Right lobe of liver (tissue), 6 donors: ENCODE measurements at regions not wholly inside any gene's neighbourhood (a gene's known extent, or its start where the extent isn't known, plus 50 kb on each side); places are given as distances from the start of the nearest gene placed in this dataset.
A peak's percentile ranks its signal among the peaks of the same experiment; 100 is the strongest.

Experiments
- ATAC-seq, 4 donors: fragments of 200-7000 bp; cut with Tn5 transposase; one replicate each; pipeline ENCODE4 v1.9.1; 2020; ENCODE audit warnings: mild to moderate bottlenecking in 4 of 4, moderate library complexity in 4 of 4
- DNase-seq, 3 donors: peaks; one replicate each; pipeline ENCODE4 v3.0.0-alpha.2; 2020
- H3K27ac ChIP-seq, 3 donors: fragments of 200-600 bp; one replicate each; pipeline ENCODE4 v1.8.0; 2022
- H3K27me3 ChIP-seq, 2 donors: fragments of 200-600 bp; one replicate each; pipeline ENCODE4 v1.8.0; 2022
- H3K36me3 ChIP-seq, 4 donors: fragments of 200-600 bp; sonication (generic) in 1 of 4; one replicate each; pipeline versions ENCODE4 v1.5.1 to v1.8.0; 2017 to 2022; ENCODE audit warnings: control low read depth in 1 of 4
- H3K4me1 ChIP-seq, 4 donors: fragments of 200-600 bp; sonication (generic) in 1 of 4; one replicate each; pipeline versions ENCODE4 v1.5.1 to v1.8.0; 2017 to 2022; ENCODE audit warnings: control low read depth in 1 of 4
- H3K4me3 ChIP-seq, 3 donors: fragments of 200-600 bp; one replicate each; pipeline ENCODE4 v1.8.0; 2022
- H3K9me3 ChIP-seq, 4 donors: fragments of 200-600 bp; sonication (generic) in 1 of 4; one replicate each; pipeline versions ENCODE4 v1.5.1 to v1.8.0; 2017 to 2022; ENCODE audit warnings: control low read depth in 1 of 4
- CTCF ChIP-seq, 4 donors: fragments of 200-600 bp in 3 of 4; fragments of 450-650 bp in 1 of 4; IDR thresholded peaks; one replicate each; pipeline versions ENCODE4 v1.5.1 to v1.8.0; 2016 to 2022; ENCODE audit warnings: antibody characterized with exemption in 4 of 4, mild to moderate bottlenecking in 2 of 4
- POLR2A ChIP-seq: fragments of 450-650 bp; IDR thresholded peaks from one replicate; pipeline ENCODE4 v1.6.1; 2017; ENCODE audit warnings: antibody characterized with exemption, mild to moderate bottlenecking
- WGBS: methylation state at CpG from one replicate; pipeline ENCODE4 v1.1.6; 2018; ENCODE audit warnings: low coverage, low lambda C conversion rate; ENCODE audit not compliant: insufficient coverage; ENCODE audit errors: missing lambda C conversion rate; 5-methylcytosine and 5-hydroxymethylcytosine counted together
- intact Hi-C, 2 donors: fragments of 100-400 bp; cut with DNase I; formaldehyde crosslinking; loops; one replicate each; pipeline versions ENCODE4 v1.11.2 to v1.14.1; 2022
- donor health status: DM: no; HTN: yes; CAD: no.
- donor health status: DM: no; HTN: no; CAD: no.
- donor health status: DM: no; HTN: no; CAD: no.
- donor health status: DM: no; HTN: yes; CAD: no.
- donor health status: DM: no; HTN: yes; CAD: no.

GRCh38 chr2:105177536-105178254 is 63.8 kb upstream of the GPR45 start:
- no peaks in the 10 kb centered on the region for H3K27me3 ChIP-seq
- no peak for ATAC-seq

GRCh38 chr2:105179469-105180372 is 61.8 kb upstream of the GPR45 start:
- no peaks in the 10 kb centered on the region for H3K36me3 ChIP-seq
- H3K9me3 ChIP-seq, result no peaks in the 10 kb centered on the region
- no peaks in the 10 kb centered on the region for H3K27me3 ChIP-seq
- H3K27ac ChIP-seq, result no peak overlapping the region
- intact Hi-C loops, result no loop called here
- WGBS, result 26% methylated on average over 8 of the region's 15 CpGs
- no peak overlapping the region for H3K4me3 ChIP-seq
- DNase-seq (peak in 2 of 3 donors; percentile 51 to 53), ATAC-seq (peak; percentile 62 to 89 (median 72))
- TF ChIP-seq CTCF (IDR thresholded peaks at IDR 0.05) (peak in 3 of 4 donors; percentile 22 to 45 (median 35)), POLR2A (no peak)
- no peaks in the 10 kb centered on the region for H3K4me1 ChIP-seq

More at GRCh38 chr2:105177536-105178254, 63.8 kb upstream of the GPR45 start:
- H3K36me3 ChIP-seq, result no peaks in the 10 kb centered on the region
- 41% methylated on average over 2 of the region's 12 CpGs for WGBS
- intact Hi-C loops, result no loop called here
- H3K4me1 ChIP-seq, result no peaks in the 10 kb centered on the region
- no peak overlapping the region for H3K27ac ChIP-seq
- no peaks in the 10 kb centered on the region for H3K9me3 ChIP-seq
- no peak overlapping the region for H3K4me3 ChIP-seq
- DNase-seq, result no peak
- TF ChIP-seq CTCF (IDR thresholded peaks at IDR 0.05), result no peak
- TF ChIP-seq POLR2A, result no peak

GRCh38 chr2:105180491-105180972 is 61.0 kb upstream of the GPR45 start:
- no peaks in the 10 kb centered on the region for H3K36me3 ChIP-seq
- DNase-seq, result no peak
- H3K9me3 ChIP-seq, result no peaks in the 10 kb centered on the region
- no peaks in the 10 kb centered on the region for H3K27me3 ChIP-seq
- H3K27ac ChIP-seq, result no peak overlapping the region
- H3K4me3 ChIP-seq, result no peak overlapping the region
- ATAC-seq, result no peak
- TF ChIP-seq POLR2A (no peak), CTCF (IDR thresholded peaks at IDR 0.05) (no peak)
- H3K4me1 ChIP-seq, result no peaks in the 10 kb centered on the region
- 77% methylated on average over 4 of the region's 11 CpGs for WGBS
- intact Hi-C loops, result no loop called here

- no peaks in the 10 kb centered on the region for H3K4me1 ChIP-seq
- intact Hi-C loops, result no loop called here
- H3K4me3 ChIP-seq, result no peak overlapping the region
- H3K36me3 ChIP-seq, result no peaks in the 10 kb centered on the region
- no peaks in the 10 kb centered on the region for H3K9me3 ChIP-seq
- no peaks in the 10 kb centered on the region for H3K27me3 ChIP-seq
- DNase-seq (no peak), ATAC-seq (peak; percentile 27 to 64 (median 47))
- no peak overlapping the region for H3K27ac ChIP-seq
- no peak for TF ChIP-seq CTCF (IDR thresholded peaks at IDR 0.05)
- no peak for TF ChIP-seq POLR2A
- 17% methylated on average over 6 of the region's 6 CpGs for WGBS
Observed at GRCh38 chr2:105181282-105181681, 60.3 kb upstream of the GPR45 start.
